SK-N-SH (cell line): ENCODE measurements at regions not wholly inside any gene's neighbourhood (a gene's known extent, or its start where the extent isn't known, plus 50 kb on each side); places are given as distances from the start of the nearest gene placed in this dataset.

Experiments
- EP300 ChIP-seq, 2 experiments: IDR thresholded peaks; 2 replicates each; pipeline versions ENCODE4 v1.4.0 to v1.6.1; 2012; ENCODE audit warnings: borderline replicate concordance in 1 of 2, low read depth in 1 of 2, low read length in 1 of 2
- SMC3 ChIP-seq: IDR thresholded peaks from 2 replicates; pipeline ENCODE4 v1.6.1; 2012; ENCODE audit warnings: low read depth, low read length, improper control_type of control experiment
- TEAD4 ChIP-seq: IDR thresholded peaks from 2 replicates; pipeline ENCODE4 v1.4.0; 2012; ENCODE audit warnings: mild to moderate bottlenecking, borderline replicate concordance; ENCODE audit not compliant: insufficient read depth

DNA sequence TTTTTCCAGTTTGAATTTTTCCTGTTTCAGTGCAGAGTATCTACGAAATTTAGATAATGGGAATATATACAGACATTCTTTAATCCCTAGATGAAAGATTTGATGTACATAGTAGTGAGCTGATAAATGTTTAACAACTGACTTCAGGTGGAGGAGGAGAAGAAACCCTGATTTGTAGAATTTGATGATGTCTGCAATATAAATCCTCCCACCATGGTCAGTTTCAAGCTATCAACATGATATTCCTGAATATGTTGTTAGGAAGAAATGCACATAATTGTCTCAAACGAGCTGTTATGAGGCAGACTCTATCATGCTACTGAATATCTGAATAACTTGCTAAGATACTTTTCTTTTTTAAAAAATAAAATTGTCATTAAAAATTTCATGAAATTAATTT lies 629.3 kb upstream of the LRRN3 start:
- TF ChIP-seq SMC3: no peak
- TF ChIP-seq EP300 (IDR thresholded peaks at IDR 0.05; ENCODE audit: borderline replicate concordance in 1 of 2, low read depth in 1 of 2, low read length in 1 of 2): no peak
- TF ChIP-seq TEAD4: no peak
